ENCODE measurements at regions not wholly inside any gene's neighbourhood (a gene's known extent, or its start where the extent isn't known, plus 50 kb on each side); places are given as distances from the start of the nearest gene placed in this dataset.

- H3K4me2 ChIP-seq (ENCODE audit: insufficient read depth, low read length), result no peak overlapping the region
- H3K4me3 ChIP-seq, result no peak overlapping the region
- DNase-seq (ENCODE audit: extremely low read depth in 1 of 4, low spot score in 3 of 4) (no peak), ATAC-seq (no peak), FAIRE-seq (no peak)
- H2AFZ ChIP-seq (ENCODE audit: low read depth, low read length), result peak overlapping the region; percentile 12; the same call in 1 of the 2 replicates
- intact Hi-C loops (cut with micrococcal nuclease), result no loop called here
- H3K9ac ChIP-seq (ENCODE audit: insufficient read depth in 1 of 2, low read depth in 2 of 2, low read length in 2 of 2), result no peak overlapping the region
- H3K79me2 ChIP-seq (ENCODE audit: control insufficient read depth, insufficient read depth, low read length), result no peaks in the 10 kb centered on the region
- no peak overlapping the region for H3K27ac ChIP-seq (ENCODE audit: extremely low read depth, low read depth, low read length)
- 70% methylated on average over 4 of the region's 4 CpGs for WGBS (ENCODE audit: insufficient coverage, low coverage, missing lambda C conversion rate)
- peaks cover 8% of the 10 kb centered on the region for H3K9me3 ChIP-seq (replicated peaks; ENCODE audit: control insufficient read depth, insufficient read depth, low read depth, low read length)
- BruUV-seq (replicated peaks), result no TSS peak
- no peaks in the 10 kb centered on the region for H3K27me3 ChIP-seq (ENCODE audit: control insufficient read depth in 2 of 2, insufficient read depth in 2 of 2, low read length in 2 of 2)
- H3K9me1 ChIP-seq (ENCODE audit: control insufficient read depth, insufficient read depth, low read length), result no peaks in the 10 kb centered on the region
- H4K20me1 ChIP-seq (replicated peaks; ENCODE audit: control insufficient read depth, insufficient read depth, low read length), result no peaks in the 10 kb centered on the region
- in situ Hi-C loops (cut with MboI), result no loop called here
- H3K4me1 ChIP-seq (replicated peaks in 1 of 2; ENCODE audit: control insufficient read depth in 2 of 2, insufficient read depth in 2 of 2, low read length in 2 of 2), result peaks cover 0 to 11% of the 10 kb centered on the region in 2 experiments; a peak in 3 of 5 replicates
- H3K36me3 ChIP-seq (ENCODE audit: control insufficient read depth, insufficient read depth, low read length), result no peaks in the 10 kb centered on the region; the same call in 2 of the 3 replicates
- POLR2A ChIA-PET, result no interaction called here
- CTCF ChIA-PET (ENCODE audit: low intra/inter-chr PET ratio), result no interaction called here
- TF ChIP-seq CTCFL (IDR thresholded peaks at IDR 0.05; ENCODE audit: borderline replicate concordance, insufficient read depth, low read depth, low read length, poor library complexity, severe bottlenecking), result no peak
- TF ChIP-seq ZNF740 (CRISPR knock-in tag; IDR thresholded peaks at IDR 0.05), result no peak
- TF ChIP-seq ZNF740 (tag; IDR thresholded peaks at IDR 0.05), result no peak
- no peak for TF ChIP-seq HIVEP1 (CRISPR knock-in tag; IDR thresholded peaks at IDR 0.05)
- TF ChIP-seq BRD4 (IDR thresholded peaks at IDR 0.05), result no peak
- TF ChIP-seq ATF4 (CRISPR knock-in tag; IDR thresholded peaks at IDR 0.05), result no peak
- TF ChIP-seq THRAP3 (IDR thresholded peaks at IDR 0.05; ENCODE audit: borderline replicate concordance), result no peak
- no peak for TF ChIP-seq LCOR (CRISPR knock-in tag; IDR thresholded peaks at IDR 0.05)
- no peak for TF ChIP-seq MEF2D (tag; conservative IDR thresholded peaks at IDR 0.05; ENCODE audit: low read depth)
- no peak for TF ChIP-seq ASH1L (IDR thresholded peaks at IDR 0.05; ENCODE audit: borderline replicate concordance, low read depth, partially characterized antibody)
- TF ChIP-seq CXXC5 (CRISPR knock-in tag; IDR thresholded peaks at IDR 0.05), result no peak
- TF ChIP-seq FUS (optimal IDR thresholded peaks at IDR 0.05; ENCODE audit: low read depth, low read length), result no peak
- no peak for TF ChIP-seq PREB (CRISPR knock-in tag; IDR thresholded peaks at IDR 0.05)
- no peak for TF ChIP-seq SNRNP70 (optimal IDR thresholded peaks at IDR 0.05; ENCODE audit: low read depth, low read length)
- no peak for TF ChIP-seq ZNF699 (CRISPR knock-in tag; IDR thresholded peaks at IDR 0.05; ENCODE audit: insufficient replicate concordance)
- TF ChIP-seq ZBTB7A (IDR thresholded peaks at IDR 0.05; ENCODE audit: borderline replicate concordance, control insufficient read depth, low read depth, low read length), result no peak
- no peak for TF ChIP-seq HEY1 (CRISPR knock-in tag; IDR thresholded peaks at IDR 0.05; ENCODE audit: borderline replicate concordance)
- TF ChIP-seq IRF1 (CRISPR knock-in tag; IDR thresholded peaks at IDR 0.05; ENCODE audit: borderline replicate concordance), result no peak
Observed at GRCh38 chr6:68032217-68032616, 602.9 kb upstream of the ADGRB3 start.

Data from K562 (cell line).